ENCODE measurements at regions not wholly inside any gene's neighbourhood (a gene's known extent, or its start where the extent isn't known, plus 50 kb on each side); places are given as distances from the start of the nearest gene placed in this dataset.

- no peak for TF ChIP-seq POLR2A (IDR thresholded peaks at IDR 0.05; ENCODE audit: low read depth, low read length)
- TF ChIP-seq CTCF (conservative IDR thresholded peaks at IDR 0.05; ENCODE audit: low read depth, low read length): no peak
- TF ChIP-seq RAD21 (IDR thresholded peaks at IDR 0.05; ENCODE audit: low read length): no peak
- no peak for TF ChIP-seq RFX5 (IDR thresholded peaks at IDR 0.05; ENCODE audit: low read depth, low read length)
- TF ChIP-seq ELK1 (IDR thresholded peaks at IDR 0.05; ENCODE audit: borderline replicate concordance, low read depth, low read length): no peak
- TF ChIP-seq MXI1 (IDR thresholded peaks at IDR 0.05; ENCODE audit: borderline replicate concordance, low read depth, low read length): no peak
- no peak for TF ChIP-seq NFE2L2 (IDR thresholded peaks at IDR 0.05; ENCODE audit: low read depth, low read length)
- TF ChIP-seq MAZ (IDR thresholded peaks at IDR 0.05; ENCODE audit: borderline replicate concordance, low read depth, low read length): no peak
- no peak for TF ChIP-seq RCOR1 (IDR thresholded peaks at IDR 0.05; ENCODE audit: insufficient replicate concordance, low read length)
- TF ChIP-seq SMC3 (IDR thresholded peaks at IDR 0.05; ENCODE audit: low read depth, low read length): no peak
- no peak for TF ChIP-seq CEBPB (IDR thresholded peaks at IDR 0.05; ENCODE audit: low read depth, low read length)
Measured at GRCh38 chr4:129842096-129842495, 746.1 kb downstream of the C4orf33 start.

Measured in IMR-90 (cell line).